ENCODE measurements at regions not wholly inside any gene's neighbourhood (a gene's known extent, or its start where the extent isn't known, plus 50 kb on each side); places are given as distances from the start of the nearest gene placed in this dataset.

DNA sequence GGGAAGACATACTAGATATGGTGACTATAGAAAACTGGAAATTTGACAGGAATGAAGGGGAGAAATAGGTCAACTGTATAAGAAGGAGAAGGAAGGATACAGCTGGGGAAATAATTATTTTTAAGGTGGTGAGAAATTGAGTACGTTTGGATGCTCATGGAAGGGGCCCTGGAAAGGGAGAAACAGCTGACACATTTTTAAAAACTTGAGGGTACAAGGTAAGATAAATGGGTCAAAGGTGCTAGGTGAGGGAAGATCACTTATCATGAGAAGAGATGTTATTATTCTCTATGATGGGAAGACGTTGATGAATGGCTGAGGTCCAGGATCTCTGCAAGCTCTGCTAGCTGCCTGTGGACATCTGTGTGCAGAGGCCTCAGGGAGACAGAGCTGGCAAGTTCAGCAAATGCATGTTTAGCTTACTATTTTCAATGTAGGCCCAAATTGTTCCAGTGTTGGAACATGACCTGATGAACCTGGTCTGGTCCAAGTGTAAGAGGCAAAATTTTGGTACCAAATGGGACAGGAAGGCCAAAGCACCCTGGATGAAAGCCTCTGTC is 181.7 kb downstream of the MTRR start:
- DNase-seq = no peak

- DNase-seq = no peak
Measured at GRCh38 chr5:8053270-8053669, 184.3 kb downstream of the MTRR start.

- DNase-seq = no peak
Measured at GRCh38 chr5:8057769-8058168, 188.8 kb downstream of the MTRR start.

GRCh38 chr5:8058616-8059190 is 189.8 kb downstream of the MTRR start:
- DNase-seq = no peak

GRCh38 chr5:8059337-8059736 is 190.4 kb downstream of the MTRR start:
- no peak for DNase-seq

GRCh38 chr5:8060235-8060952 is 191.4 kb downstream of the MTRR start:
- DNase-seq = no peak

DNA sequence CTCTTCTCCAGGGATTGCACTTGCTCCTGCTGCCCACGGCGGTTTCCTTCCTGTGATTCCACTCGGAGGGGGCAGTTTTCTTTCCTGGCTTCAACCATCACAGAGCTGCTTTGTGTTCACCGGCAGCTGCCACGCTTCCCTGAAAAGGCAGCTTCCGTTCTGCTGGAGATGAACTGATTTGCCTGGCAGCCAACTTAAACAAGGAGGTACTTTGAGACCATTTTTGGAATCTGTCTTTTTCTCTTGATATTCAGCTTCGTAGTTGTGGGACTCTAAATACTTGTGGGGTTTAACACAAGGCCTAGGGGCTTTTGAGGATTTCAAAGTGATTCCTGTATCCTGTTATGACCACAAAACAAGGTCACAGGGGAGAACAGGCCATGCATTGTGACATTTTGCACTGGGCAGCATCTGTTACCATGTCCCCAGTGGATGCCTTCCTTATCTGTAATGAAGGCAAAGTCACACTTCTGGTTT is 192.0 kb downstream of the MTRR start:
- no peak for DNase-seq

DNA sequence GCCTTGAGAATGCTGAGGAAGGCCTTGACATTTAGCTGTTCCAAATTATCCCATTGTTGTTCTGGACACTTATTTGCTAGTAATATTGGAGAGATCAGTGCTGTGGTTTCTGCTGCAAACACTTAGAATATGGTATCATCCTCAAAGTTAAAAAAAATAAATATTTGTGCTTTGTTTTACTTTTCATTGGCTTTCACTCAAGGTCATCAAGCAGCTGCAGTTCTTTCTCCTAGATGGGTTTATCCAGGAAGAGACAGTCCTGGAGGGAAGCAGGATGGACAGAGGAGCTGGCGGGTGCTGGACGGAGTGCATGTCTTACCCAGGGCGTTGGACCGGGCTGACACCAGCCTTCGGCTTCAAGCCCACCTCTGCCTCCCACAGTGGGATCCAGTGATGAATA is 193.6 kb downstream of the MTRR start:
- DNase-seq = no peak

- DNase-seq = no peak
Measured at GRCh38 chr5:8068078-8068477, 199.1 kb downstream of the MTRR start.

DNA sequence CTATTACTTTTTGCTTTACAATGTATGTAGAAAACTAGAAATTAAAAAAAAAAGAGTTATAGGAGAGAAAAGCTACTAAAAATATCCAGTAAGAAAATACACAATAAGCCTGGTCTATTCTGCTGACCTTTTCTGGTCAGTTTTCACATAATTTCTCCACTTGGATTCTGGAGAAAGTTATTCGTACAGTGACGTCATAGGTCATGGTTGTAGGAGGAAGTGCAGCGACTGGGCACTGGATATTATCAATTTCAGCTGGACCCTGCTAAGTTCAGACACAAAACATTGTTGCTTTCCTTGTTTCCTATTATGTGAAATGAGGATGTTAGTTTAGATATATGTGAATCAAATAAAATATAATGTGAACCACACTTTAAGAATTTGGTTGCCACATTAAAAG is 201.2 kb downstream of the MTRR start:
- DNase-seq = no peak

GRCh38 chr5:8079056-8079455 is 210.1 kb downstream of the MTRR start:
- DNase-seq = no peak

DNA sequence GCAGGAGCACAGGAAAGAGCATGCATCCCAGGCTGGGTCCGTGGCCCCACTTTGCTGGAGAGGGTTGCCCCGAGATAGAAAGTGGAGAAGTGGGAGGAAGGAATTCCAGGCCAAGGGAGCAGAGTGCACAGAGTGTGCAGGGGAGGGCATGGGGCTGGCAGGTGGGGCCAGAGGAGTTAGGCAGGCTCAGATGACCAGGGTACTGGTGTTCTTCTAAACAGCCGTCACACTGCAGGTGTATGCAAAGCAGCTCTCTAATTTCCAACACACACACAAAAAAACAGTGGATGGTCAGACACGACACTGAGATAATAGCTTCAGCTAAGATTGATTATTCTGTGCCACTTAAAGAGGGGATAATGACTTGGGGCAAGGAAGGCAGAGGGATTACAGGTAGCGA is 212.2 kb downstream of the MTRR start:
- no peak for DNase-seq

DNA sequence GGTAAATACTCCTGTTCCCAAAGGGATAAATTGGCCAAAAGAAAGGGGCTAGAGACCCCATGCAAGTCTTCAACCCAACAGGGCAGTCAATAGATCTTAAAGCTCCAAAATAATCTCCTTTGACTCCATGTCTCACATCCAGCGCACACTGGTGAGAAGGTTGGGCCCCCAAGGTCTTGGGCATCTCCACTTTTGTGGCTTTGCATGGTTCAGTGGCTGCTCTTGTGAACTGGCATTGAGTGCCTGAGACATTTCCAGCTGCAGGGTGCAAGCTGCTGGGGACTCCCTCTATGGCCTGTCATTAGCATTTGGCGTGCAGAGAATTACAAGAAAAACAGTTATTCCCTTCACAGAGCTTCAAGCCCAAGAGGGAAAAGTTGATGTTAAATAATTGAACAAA is 224.7 kb downstream of the MTRR start:
- DNase-seq = no peak

- DNase-seq = no peak
Measured at GRCh38 chr5:8094304-8094703, 225.4 kb downstream of the MTRR start.

- no peak for DNase-seq
Measured at GRCh38 chr5:8097146-8097545, 228.2 kb downstream of the MTRR start.

DNA sequence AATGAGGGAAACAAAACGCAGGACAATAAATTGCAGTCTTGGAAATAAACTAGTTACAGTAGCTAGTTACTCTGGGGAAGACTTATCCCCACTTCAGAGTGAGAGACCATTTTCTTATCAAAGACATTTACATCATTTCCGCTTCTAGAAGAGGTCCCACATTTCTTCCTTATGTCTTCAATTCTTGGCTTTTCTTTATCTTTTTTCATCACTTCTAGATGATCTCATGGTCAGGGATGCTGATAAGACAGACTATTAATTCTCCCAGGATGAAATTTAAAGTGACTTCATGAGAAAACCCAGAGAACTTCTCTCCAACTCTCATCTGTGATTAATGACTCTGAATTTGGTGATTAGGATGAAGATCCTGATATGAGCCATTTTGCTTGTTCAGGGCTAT is 229.1 kb downstream of the MTRR start:
- no peak for DNase-seq

DNA sequence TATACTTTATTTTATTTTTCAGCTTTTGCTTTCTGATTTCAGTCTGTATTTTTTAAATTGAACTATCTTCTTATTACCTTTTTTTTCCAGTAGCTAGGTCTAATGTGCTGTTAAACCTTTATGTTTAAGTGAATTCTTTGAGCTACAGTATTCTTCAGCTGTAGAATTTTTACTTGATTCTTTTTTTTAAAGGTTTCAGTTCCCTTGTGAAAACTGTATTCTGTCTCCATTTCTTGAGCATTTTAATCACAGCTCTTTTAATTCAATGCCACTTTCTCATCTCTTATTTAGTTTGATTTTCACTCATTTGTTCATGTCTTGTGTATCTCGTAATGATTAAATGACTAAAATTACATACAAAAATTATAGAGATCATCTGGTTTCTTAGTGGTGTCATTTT is 233.8 kb downstream of the MTRR start:
- no peak for DNase-seq

DNA sequence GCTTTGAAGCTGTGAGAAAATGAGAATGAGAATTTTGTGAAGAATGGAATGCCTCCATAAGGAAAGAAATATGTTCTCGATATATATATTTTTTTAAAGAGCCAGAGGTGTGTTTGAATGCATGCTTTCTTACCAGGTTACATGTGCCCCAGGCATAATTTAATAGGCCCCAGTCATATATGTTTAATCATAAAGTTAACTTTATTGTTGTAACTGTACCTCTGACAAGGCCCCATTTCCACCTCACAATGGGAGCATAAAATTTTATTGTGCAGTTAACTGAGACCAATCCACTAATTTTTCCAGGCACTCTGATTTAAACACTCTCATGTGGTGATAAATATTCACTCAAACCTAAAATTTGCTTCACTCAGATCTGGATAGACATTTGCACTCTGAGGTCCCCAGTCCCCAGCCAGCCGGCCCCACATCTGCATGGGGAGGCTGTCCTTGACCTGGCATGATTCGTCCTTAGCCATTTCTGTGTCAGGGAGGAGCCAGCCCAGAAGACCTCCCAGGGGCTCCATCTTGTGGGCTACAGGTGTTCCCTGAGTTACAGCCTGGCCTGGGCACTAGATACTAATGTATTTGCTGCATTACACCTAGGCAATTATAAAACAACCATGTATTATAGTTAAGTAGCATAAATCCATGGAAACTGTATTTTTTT is 245.8 kb downstream of the MTRR start:
- no peak for DNase-seq

- no peak for DNase-seq
Measured at GRCh38 chr5:8123559-8123958, 254.6 kb downstream of the MTRR start.

- DNase-seq = no peak
Measured at GRCh38 chr5:8134609-8135008, 265.7 kb downstream of the MTRR start.

- no peak for DNase-seq
Measured at GRCh38 chr5:8135742-8136141, 266.8 kb downstream of the MTRR start.

GRCh38 chr5:8136271-8136670 is 267.3 kb downstream of the MTRR start:
- no peak for DNase-seq

DNA sequence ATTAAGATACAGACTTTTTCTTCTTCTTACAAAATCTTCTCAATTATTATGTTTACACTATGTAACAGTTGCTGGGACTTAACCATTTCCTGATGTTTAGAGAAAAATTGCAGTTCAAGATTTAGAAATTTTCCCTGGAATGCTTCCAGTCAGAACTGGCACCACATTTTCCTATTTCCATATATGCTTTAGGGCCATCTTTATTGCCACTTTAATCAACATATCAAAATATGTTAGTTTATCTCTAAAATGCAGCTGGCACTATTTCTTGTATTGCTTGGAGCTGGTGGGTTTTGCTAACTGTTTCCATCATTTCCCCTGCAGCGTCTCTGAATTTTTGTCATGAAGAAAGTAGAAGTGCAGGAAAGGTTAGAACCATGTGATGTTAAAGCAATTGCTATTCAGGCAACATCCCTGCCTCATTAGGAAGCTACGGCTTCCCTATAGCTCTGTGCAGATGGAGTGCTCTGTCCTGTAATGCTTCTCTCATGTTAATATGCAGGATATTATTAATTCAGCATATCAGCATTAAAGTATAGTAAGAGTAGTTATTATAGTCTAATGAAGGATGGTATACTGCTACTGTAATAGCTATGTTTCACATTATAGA is 269.1 kb downstream of the MTRR start:
- DNase-seq = no peak

DNA sequence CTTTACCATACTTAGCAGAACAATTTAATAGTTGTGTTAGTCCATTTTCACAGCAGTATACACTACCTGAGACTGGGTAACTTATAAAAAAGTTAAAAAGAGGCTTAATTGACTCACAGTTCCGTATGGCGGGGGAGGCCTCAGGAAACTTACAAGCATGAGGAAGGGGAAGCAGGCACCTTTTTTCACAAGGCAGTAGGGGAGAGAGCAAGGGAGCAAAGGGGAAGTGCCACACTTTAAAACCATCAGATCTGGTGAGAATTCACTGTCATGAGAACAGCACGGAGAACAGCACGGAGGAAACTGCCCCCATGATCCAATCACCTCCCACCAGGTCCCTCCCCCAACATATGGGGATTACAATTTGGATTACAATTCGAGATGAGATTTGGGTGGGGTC is 269.9 kb downstream of the MTRR start:
- no peak for DNase-seq

Data from CD4-positive, alpha-beta T cell treated with Interleukin-6 for 4 hours (primary cell).